ENCODE measurements at regions not wholly inside any gene's neighbourhood (a gene's known extent, or its start where the extent isn't known, plus 50 kb on each side); places are given as distances from the start of the nearest gene placed in this dataset.
"Not testable (repeated sequence)": the region's sequence is repeated elsewhere in the genome, so short reads cannot be mapped to it uniquely, and the experiment has no call there.

- TF ChIP-seq RNF2 (IDR thresholded peaks at IDR 0.05); SMC3 (conservative IDR thresholded peaks at IDR 0.05; ENCODE audit: insufficient read depth, low read depth, low read length); TAF15 (IDR thresholded peaks at IDR 0.05; ENCODE audit: low read depth, low read length); THRA (IDR thresholded peaks at IDR 0.05): not testable (repeated sequence)
Measured at GRCh38 chr22:22298654-22299009, 54.0 kb downstream of the VPREB1 start.
